ENCODE measurements at regions not wholly inside any gene's neighbourhood (a gene's known extent, or its start where the extent isn't known, plus 50 kb on each side); places are given as distances from the start of the nearest gene placed in this dataset.

DNA sequence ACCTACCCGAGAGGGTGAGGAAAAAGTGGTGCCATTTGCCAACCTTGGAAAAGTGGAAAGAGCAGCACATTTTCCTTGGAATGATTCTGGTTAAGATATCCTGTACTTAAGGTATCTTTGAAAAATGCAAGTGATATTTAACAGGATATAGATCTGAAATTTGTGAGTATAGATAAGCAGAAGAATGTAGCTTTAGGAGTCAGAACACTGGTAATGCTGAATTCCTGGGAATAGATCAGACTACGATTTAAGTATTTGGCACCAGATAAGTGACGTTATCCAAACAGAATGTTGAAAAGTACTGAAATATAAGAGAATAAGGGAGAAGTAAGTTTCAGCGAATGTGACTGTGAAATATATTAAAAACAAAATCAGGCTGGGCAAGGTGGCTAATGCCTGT lies 210.1 kb downstream of the PCDH7 start:
- TF ChIP-seq, protein P1, sequence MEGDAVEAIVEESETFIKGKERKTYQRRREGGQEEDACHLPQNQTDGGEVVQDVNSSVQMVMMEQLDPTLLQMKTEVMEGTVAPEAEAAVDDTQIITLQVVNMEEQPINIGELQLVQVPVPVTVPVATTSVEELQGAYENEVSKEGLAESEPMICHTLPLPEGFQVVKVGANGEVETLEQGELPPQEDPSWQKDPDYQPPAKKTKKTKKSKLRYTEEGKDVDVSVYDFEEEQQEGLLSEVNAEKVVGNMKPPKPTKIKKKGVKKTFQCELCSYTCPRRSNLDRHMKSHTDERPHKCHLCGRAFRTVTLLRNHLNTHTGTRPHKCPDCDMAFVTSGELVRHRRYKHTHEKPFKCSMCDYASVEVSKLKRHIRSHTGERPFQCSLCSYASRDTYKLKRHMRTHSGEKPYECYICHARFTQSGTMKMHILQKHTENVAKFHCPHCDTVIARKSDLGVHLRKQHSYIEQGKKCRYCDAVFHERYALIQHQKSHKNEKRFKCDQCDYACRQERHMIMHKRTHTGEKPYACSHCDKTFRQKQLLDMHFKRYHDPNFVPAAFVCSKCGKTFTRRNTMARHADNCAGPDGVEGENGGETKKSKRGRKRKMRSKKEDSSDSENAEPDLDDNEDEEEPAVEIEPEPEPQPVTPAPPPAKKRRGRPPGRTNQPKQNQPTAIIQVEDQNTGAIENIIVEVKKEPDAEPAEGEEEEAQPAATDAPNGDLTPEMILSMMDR (IDR thresholded peaks at IDR 0.05) = no peak
- ATAC-seq (no peak), DNase-seq (no peak)
- H3K27ac ChIP-seq = no peak overlapping the region
- no peaks in the 10 kb centered on the region for H3K36me3 ChIP-seq
- intact Hi-C loops (cut with DNase I) = no loop called here
- no peaks in the 10 kb centered on the region for H3K9me3 ChIP-seq
- WGBS, 2 donors = 77 to 80% methylated on average over 4 of the region's 4 CpGs
- peaks cover 0 to 5% (median 0%) of the 10 kb centered on the region in 9 donors for H3K4me1 ChIP-seq
- no peaks in the 10 kb centered on the region for H3K27me3 ChIP-seq
- no peak overlapping the region for H3K4me3 ChIP-seq

DNA sequence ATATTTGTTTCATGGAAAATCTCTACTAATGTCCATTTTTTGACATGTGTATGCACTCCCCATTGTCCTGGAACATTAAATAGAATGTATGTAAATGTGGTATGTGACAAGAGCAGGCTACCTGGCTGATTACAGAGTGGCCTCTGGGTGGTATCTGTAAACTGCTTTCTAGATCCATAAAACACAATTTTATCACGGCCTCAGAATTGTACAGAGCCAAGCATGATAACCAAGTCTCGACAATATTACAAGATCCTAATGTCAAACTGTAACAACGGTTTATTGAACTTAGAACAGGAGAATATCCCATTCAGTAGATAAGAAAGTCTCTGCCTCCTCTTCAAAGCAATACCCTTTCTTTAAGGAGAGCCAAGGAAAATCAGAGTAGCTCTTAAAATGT lies 212.4 kb downstream of the PCDH7 start:
- Histone ChIP-seq H3K9me3 (no peaks in the 10 kb centered on the region), H3K36me3 (no peaks in the 10 kb centered on the region), H3K27me3 (no peaks in the 10 kb centered on the region), H3K27ac (no peak overlapping the region), H3K4me1 (peaks cover 0 to 5% (median 0%) of the 10 kb centered on the region in 9 donors), H3K4me3 (no peak overlapping the region)
- ATAC-seq (no peak), DNase-seq (no peak)
- TF ChIP-seq, protein P1 (IDR thresholded peaks at IDR 0.05) = no peak
- WGBS, 2 donors = 51 to 64% methylated on average over 3 of the region's 3 CpGs
- intact Hi-C loops (cut with DNase I) = no loop called here

GRCh38 chr4:30939069-30939468 lies 218.9 kb downstream of the PCDH7 start:
- no peak overlapping the region for H3K4me3 ChIP-seq
- H3K36me3 ChIP-seq = no peaks in the 10 kb centered on the region
- H3K4me1 ChIP-seq = peaks cover 0 to 10% (median 0%) of the 10 kb centered on the region in 9 donors
- no peaks in the 10 kb centered on the region for H3K27me3 ChIP-seq
- no peaks in the 10 kb centered on the region for H3K9me3 ChIP-seq
- TF ChIP-seq, protein P1 (IDR thresholded peaks at IDR 0.05) = no peak
- no peak overlapping the region for H3K27ac ChIP-seq
- intact Hi-C loops (cut with DNase I) = no loop called here
- ATAC-seq = peak in 1 of 8 donors; percentile 55
- no peak for DNase-seq

DNA sequence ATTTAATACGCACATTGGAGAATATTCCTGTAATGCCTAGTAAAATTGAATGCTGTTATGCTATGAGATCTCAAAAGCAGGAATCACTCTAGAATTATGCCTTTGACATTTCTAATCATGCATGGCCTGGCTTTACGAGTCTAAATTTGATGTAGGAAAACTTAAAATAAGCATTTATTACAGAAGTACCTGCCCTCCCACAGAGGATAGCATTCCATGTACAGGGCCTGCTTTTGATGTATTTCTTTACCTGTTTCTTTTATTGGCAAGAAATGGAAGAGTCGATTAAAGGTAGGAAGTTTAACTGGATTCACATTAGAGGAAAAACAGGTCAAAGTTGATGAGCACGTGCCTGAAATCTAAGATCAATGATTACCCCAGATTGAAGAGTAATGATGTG lies 219.5 kb downstream of the PCDH7 start:
- no peak overlapping the region for H3K4me3 ChIP-seq
- peaks cover 0 to 10% (median 0%) of the 10 kb centered on the region in 9 donors for H3K4me1 ChIP-seq
- 75% methylated on average over 4 of the region's 4 CpGs for WGBS, 2 donors
- TF ChIP-seq, protein P1 (IDR thresholded peaks at IDR 0.05) = no peak
- DNase-seq (no peak), ATAC-seq (no peak)
- H3K36me3 ChIP-seq = no peaks in the 10 kb centered on the region
- H3K27me3 ChIP-seq = no peaks in the 10 kb centered on the region
- no peak overlapping the region for H3K27ac ChIP-seq
- intact Hi-C loops (cut with DNase I) = no loop called here
- H3K9me3 ChIP-seq = no peaks in the 10 kb centered on the region

GRCh38 chr4:30941641-30942040 lies 221.5 kb downstream of the PCDH7 start:
- no peak overlapping the region for H3K4me3 ChIP-seq
- no peak overlapping the region for H3K27ac ChIP-seq
- DNase-seq (no peak), ATAC-seq (no peak)
- intact Hi-C loops (cut with DNase I) = no loop called here
- no peaks in the 10 kb centered on the region for H3K9me3 ChIP-seq
- H3K4me1 ChIP-seq = peaks cover 0 to 10% (median 2%) of the 10 kb centered on the region in 9 donors
- H3K36me3 ChIP-seq = no peaks in the 10 kb centered on the region
- H3K27me3 ChIP-seq = no peaks in the 10 kb centered on the region
- TF ChIP-seq, protein P1 (IDR thresholded peaks at IDR 0.05) = no peak
